HG03439 (cell line): ENCODE measurements at regions not wholly inside any gene's neighbourhood (a gene's known extent, or its start where the extent isn't known, plus 50 kb on each side); places are given as distances from the start of the nearest gene placed in this dataset.

Source experiments
- ATAC-seq: cut with Tn5 transposase; IDR thresholded peaks from one replicate; pipeline ENCODE4 v1.9.1; 2021; ENCODE audit warnings: mild to moderate bottlenecking, moderate library complexity; ENCODE audit not compliant: unreplicated experiment

GRCh38 chr1:118366286-118366685 lies 181.3 kb upstream of the SPAG17 start:
- no peak for ATAC-seq

GRCh38 chr1:118364882-118365281 lies 179.9 kb upstream of the SPAG17 start:
- ATAC-seq: no peak

- no peak for ATAC-seq
Measured at GRCh38 chr1:118363396-118363795, 178.4 kb upstream of the SPAG17 start.

- no peak for ATAC-seq
Measured at GRCh38 chr1:118360817-118361216, 175.8 kb upstream of the SPAG17 start.

- ATAC-seq: no peak
Measured at GRCh38 chr1:118346936-118347335, 161.9 kb upstream of the SPAG17 start.

GRCh38 chr1:118340928-118341910 lies 156.2 kb upstream of the SPAG17 start:
- no peak for ATAC-seq

- no peak for ATAC-seq
Measured at GRCh38 chr1:118339400-118340124, 154.5 kb upstream of the SPAG17 start.

GRCh38 chr1:118338936-118339335 lies 153.9 kb upstream of the SPAG17 start:
- ATAC-seq: no peak

GRCh38 chr1:118337346-118337745 lies 152.3 kb upstream of the SPAG17 start:
- ATAC-seq: no peak

GRCh38 chr1:118335331-118335732 lies 150.3 kb upstream of the SPAG17 start:
- peak; percentile 99 for ATAC-seq

- no peak for ATAC-seq
Measured at GRCh38 chr1:118334506-118334905, 149.5 kb upstream of the SPAG17 start.

- ATAC-seq: no peak
Measured at GRCh38 chr1:118333601-118334210, 148.7 kb upstream of the SPAG17 start.

- ATAC-seq: no peak
Measured at GRCh38 chr1:118326960-118327629, 142.1 kb upstream of the SPAG17 start.

- ATAC-seq: no peak
Measured at GRCh38 chr1:118325550-118326225, 140.7 kb upstream of the SPAG17 start.

GRCh38 chr1:118323246-118323645 lies 138.2 kb upstream of the SPAG17 start:
- no peak for ATAC-seq

- no peak for ATAC-seq
Measured at GRCh38 chr1:118322331-118322730, 137.3 kb upstream of the SPAG17 start.

- no peak for ATAC-seq
Measured at GRCh38 chr1:118321840-118322239, 136.8 kb upstream of the SPAG17 start.

GRCh38 chr1:118317842-118318614 lies 133.0 kb upstream of the SPAG17 start:
- no peak for ATAC-seq

GRCh38 chr1:118306851-118307250 lies 121.8 kb upstream of the SPAG17 start:
- no peak for ATAC-seq
